ENCODE measurements at regions not wholly inside any gene's neighbourhood (a gene's known extent, or its start where the extent isn't known, plus 50 kb on each side); places are given as distances from the start of the nearest gene placed in this dataset.

- POLR2A ChIA-PET: no interaction called here
- no peaks in the 10 kb centered on the region for H3K4me1 Mint-ChIP-seq
- CTCF ChIA-PET: no interaction called here
- H3K36me3 Mint-ChIP-seq: no peaks in the 10 kb centered on the region; the same call in 1 of the 2 replicates
- H3K9me3 Mint-ChIP-seq: peaks cover 18% of the 10 kb centered on the region
- TF ChIP-seq SP1 (CRISPR knock-in tag; conservative IDR thresholded peaks at IDR 0.05) (no peak), ESRRA (CRISPR knock-in tag; IDR thresholded peaks at IDR 0.05; ENCODE audit: borderline replicate concordance) (no peak), KAT7 (CRISPR knock-in tag; IDR thresholded peaks at IDR 0.05; ENCODE audit: borderline replicate concordance) (no peak), ZNF263 (CRISPR knock-in tag; IDR thresholded peaks at IDR 0.05; ENCODE audit: low read depth) (no peak), HMGXB4 (CRISPR knock-in tag; IDR thresholded peaks at IDR 0.05) (no peak), MAX (CRISPR knock-in tag; IDR thresholded peaks at IDR 0.05) (no peak), SOX15 (CRISPR knock-in tag; IDR thresholded peaks at IDR 0.05) (no peak), ZNF281 (CRISPR knock-in tag; IDR thresholded peaks at IDR 0.05) (no peak), USF1 (CRISPR knock-in tag; IDR thresholded peaks at IDR 0.05) (no peak), PREB (CRISPR knock-in tag; IDR thresholded peaks at IDR 0.05; ENCODE audit: borderline replicate concordance) (no peak), ZNF317 (CRISPR knock-in tag; IDR thresholded peaks at IDR 0.05; ENCODE audit: borderline replicate concordance, low read depth) (no peak), GABPB1 (CRISPR knock-in tag; IDR thresholded peaks at IDR 0.05) (no peak)
- H3K4me3 Mint-ChIP-seq: no peak overlapping the region
- ATAC-seq (no peak), DNase-seq (ENCODE audit: low spot score) (no peak)
- H3K27me3 Mint-ChIP-seq (ENCODE audit: low read depth): no peaks in the 10 kb centered on the region
- no peak overlapping the region for H3K27ac Mint-ChIP-seq
Measured at GRCh38 chr13:65912516-65912915, 1317.6 kb downstream of the PCDH9 start.

GRCh38 chr13:65911546-65912193, 1318.5 kb downstream of the PCDH9 start:
- no peak for DNase-seq (ENCODE audit: low spot score)
- Mint-ChIP-seq H3K9me3 (peaks cover 24% of the 10 kb centered on the region), H3K27ac (no peak overlapping the region), H3K27me3 (ENCODE audit: low read depth) (no peaks in the 10 kb centered on the region), H3K4me1 (no peaks in the 10 kb centered on the region), H3K4me3 (no peak overlapping the region), H3K36me3 (no peaks in the 10 kb centered on the region; the same call in 1 of the 2 replicates)
- no peak for ATAC-seq
- ChIA-PET CTCF (no interaction called here), POLR2A (no interaction called here)
- TF ChIP-seq NFYB (CRISPR knock-in tag; conservative IDR thresholded peaks at IDR 0.05; ENCODE audit: low read depth) (no peak), FOXK1 (CRISPR knock-in tag; IDR thresholded peaks at IDR 0.05) (no peak), ZNF671 (CRISPR knock-in tag; IDR thresholded peaks at IDR 0.05) (no peak), TEAD4 (CRISPR knock-in tag; IDR thresholded peaks at IDR 0.05) (no peak), FOXJ3 (CRISPR knock-in tag; IDR thresholded peaks at IDR 0.05; ENCODE audit: borderline replicate concordance) (no peak), KAT7 (CRISPR knock-in tag; IDR thresholded peaks at IDR 0.05; ENCODE audit: borderline replicate concordance) (no peak), ESRRA (CRISPR knock-in tag; IDR thresholded peaks at IDR 0.05; ENCODE audit: borderline replicate concordance) (no peak), TEAD1 (CRISPR knock-in tag; IDR thresholded peaks at IDR 0.05) (no peak), ERG (CRISPR knock-in tag; IDR thresholded peaks at IDR 0.05) (no peak), NR2C2 (CRISPR knock-in tag; IDR thresholded peaks at IDR 0.05) (no peak), MXD4 (CRISPR knock-in tag; IDR thresholded peaks at IDR 0.05; ENCODE audit: borderline replicate concordance) (no peak), JUN (CRISPR knock-in tag; IDR thresholded peaks at IDR 0.05) (no peak), NR1H2 (CRISPR knock-in tag; IDR thresholded peaks at IDR 0.05) (no peak), ZMAT4 (CRISPR knock-in tag; IDR thresholded peaks at IDR 0.05) (no peak), PRRX2 (CRISPR knock-in tag; IDR thresholded peaks at IDR 0.05) (no peak), NR3C1 (CRISPR knock-in tag; conservative IDR thresholded peaks at IDR 0.05; ENCODE audit: low read depth) (no peak)
